Epithelial cell of esophagus (primary cell): ENCODE measurements at regions not wholly inside any gene's neighbourhood (a gene's known extent, or its start where the extent isn't known, plus 50 kb on each side); places are given as distances from the start of the nearest gene placed in this dataset.
"Not testable (repeated sequence)": the region's sequence is repeated elsewhere in the genome, so short reads cannot be mapped to it uniquely, and the experiment has no call there.

Experiments used
- DNase-seq: peaks from one replicate; pipeline ENCODE4 v3.0.0; 2010; ENCODE audit warnings: low read depth
- H3K4me3 ChIP-seq: 2 replicates; pipeline ENCODE4 v1.5.1; 2011; ENCODE audit warnings: mild to moderate bottlenecking, low read length, control low read depth
- TF ChIP-seq, protein P1 (sequence below): IDR thresholded peaks from 2 replicates; pipeline ENCODE4 v1.5.1; 2011; ENCODE audit warnings: low read depth, mild to moderate bottlenecking, low read length, control low read depth, inconsistent platforms; ENCODE audit not compliant: insufficient read depth; ENCODE audit errors: missing control alignments

DNA sequence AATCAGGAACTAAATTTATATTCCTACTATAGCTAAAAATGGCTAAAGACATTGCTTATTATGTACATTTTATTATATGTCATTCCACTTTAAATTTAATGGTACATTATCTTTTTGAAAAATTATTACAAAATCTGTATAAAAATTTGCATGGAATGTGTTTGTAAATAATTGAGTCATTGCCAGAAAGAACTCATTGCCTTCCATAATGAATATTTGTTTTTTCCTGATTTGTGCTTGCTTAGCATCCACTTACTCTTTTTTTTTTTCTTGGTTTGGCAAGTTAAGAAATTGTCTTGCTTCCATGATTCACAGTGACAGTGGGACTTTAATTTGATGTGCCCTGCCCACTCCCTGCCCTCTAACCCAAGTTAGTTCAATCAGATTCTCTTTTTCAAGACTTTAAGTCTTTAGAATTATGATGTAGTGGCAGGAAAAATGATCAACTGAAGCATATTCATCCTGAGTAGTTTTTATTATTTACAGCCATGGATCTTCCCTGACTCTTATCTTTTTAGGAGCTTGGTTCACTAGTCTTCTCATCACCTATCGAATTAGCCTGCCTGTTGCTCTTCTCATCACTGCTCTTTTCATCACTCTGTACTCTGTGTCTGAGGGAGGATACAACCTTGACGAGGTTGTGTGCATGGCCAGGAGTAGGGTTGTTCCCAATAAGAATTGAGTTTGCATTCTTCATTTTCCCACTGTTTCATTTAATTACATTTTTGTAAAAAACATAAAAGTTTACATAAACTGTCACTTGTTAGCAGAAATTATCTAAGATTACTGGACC is 442.0 kb downstream of the BTG1 start:
- H3K4me3 ChIP-seq: no peak overlapping the region
- no peak for DNase-seq
- TF ChIP-seq, protein P1, sequence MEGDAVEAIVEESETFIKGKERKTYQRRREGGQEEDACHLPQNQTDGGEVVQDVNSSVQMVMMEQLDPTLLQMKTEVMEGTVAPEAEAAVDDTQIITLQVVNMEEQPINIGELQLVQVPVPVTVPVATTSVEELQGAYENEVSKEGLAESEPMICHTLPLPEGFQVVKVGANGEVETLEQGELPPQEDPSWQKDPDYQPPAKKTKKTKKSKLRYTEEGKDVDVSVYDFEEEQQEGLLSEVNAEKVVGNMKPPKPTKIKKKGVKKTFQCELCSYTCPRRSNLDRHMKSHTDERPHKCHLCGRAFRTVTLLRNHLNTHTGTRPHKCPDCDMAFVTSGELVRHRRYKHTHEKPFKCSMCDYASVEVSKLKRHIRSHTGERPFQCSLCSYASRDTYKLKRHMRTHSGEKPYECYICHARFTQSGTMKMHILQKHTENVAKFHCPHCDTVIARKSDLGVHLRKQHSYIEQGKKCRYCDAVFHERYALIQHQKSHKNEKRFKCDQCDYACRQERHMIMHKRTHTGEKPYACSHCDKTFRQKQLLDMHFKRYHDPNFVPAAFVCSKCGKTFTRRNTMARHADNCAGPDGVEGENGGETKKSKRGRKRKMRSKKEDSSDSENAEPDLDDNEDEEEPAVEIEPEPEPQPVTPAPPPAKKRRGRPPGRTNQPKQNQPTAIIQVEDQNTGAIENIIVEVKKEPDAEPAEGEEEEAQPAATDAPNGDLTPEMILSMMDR: no peak

DNA sequence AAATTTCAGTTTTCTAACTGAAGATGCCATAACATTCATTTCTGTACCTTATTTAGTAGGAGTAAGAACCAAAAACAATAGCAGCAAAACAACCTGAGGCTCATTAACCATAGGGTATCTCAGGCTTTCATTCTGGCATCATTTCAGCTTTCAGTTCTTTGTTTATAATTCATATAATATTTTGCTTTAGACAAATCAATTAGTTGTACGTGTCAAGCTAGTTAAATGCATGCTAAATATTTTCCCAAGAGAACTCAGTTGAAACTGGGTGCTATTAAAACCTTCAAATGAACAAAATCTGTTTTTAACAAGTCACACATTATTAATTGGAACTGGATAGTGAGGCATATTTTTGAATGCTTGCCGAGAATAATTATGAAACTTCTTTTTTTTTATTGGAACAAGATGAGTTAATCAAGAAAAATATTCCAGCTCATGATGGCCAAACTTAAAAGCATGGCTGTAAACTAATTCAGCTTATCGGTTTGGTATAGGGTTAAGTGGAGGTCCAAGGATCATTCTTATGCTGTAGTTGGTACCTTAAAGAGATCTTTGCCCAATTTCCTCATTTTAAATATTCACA is 442.7 kb downstream of the BTG1 start:
- DNase-seq: no peak
- no peak overlapping the region for H3K4me3 ChIP-seq
- TF ChIP-seq, protein P1: no peak

DNA sequence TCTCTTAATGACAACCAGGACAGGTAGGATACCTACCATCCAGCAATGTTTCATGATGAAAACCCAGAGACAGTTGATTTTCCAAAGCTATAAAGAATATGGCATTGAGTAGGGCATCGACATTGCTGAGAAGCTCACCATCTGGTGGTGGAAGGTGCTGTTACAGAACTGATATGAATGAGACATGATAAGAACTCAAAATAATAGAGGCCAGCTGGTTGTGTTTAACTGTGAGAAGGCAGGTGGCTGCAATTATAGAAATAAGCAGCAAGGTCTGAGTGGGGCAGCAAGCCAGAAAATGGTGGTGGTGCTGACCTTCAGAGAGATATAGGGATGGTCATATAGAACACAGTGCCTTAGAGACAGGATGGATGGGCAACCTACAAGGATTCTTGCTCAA is 449.7 kb downstream of the BTG1 start:
- DNase-seq: no peak
- H3K4me3 ChIP-seq: no peak overlapping the region
- TF ChIP-seq, protein P1: peak; percentile 25

DNA sequence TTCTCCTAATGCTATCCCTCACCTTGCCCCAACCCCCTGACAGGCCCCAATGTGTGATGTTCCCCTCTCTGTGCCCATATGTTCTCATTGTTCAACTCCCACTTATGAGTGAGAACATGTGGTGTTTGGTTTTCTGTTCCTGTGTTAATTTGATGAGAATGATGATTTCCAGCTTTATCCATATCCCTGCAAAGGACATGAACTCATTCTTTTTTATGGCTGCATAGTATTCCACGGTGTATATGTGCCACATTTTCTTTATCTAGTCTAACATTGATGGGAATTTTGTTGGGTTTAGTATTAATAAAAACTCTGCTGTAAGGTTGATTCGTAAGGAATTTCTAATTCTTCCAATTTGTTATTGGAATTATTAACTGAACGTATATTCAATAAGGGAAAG is 450.2 kb downstream of the BTG1 start:
- DNase-seq: not testable (repeated sequence)

DNA sequence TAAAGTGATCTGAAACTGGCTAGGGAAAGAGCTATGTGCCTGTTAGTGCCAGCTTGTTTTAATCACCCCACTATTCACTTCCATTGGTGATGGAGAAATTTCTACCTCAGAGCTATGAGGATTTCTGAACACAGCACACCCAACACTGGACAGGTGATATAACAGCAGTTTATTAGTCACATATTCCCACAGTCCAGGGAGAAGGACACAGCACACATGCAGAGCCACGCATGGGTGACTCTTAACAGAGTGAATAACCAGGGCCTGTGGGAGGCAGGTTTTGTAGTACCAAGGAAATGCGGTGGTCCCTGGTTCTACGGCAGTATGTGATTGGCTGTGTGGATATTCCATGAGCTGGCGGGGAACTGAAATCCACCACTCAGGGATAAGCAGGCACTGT is 455.1 kb downstream of the BTG1 start:
- H3K4me3 ChIP-seq: no peak overlapping the region
- no peak for DNase-seq
- TF ChIP-seq, protein P1: no peak

More for the DNA sequence above, 450.2 kb downstream of the BTG1 start:
- H3K4me3 ChIP-seq: not testable (repeated sequence)

DNA sequence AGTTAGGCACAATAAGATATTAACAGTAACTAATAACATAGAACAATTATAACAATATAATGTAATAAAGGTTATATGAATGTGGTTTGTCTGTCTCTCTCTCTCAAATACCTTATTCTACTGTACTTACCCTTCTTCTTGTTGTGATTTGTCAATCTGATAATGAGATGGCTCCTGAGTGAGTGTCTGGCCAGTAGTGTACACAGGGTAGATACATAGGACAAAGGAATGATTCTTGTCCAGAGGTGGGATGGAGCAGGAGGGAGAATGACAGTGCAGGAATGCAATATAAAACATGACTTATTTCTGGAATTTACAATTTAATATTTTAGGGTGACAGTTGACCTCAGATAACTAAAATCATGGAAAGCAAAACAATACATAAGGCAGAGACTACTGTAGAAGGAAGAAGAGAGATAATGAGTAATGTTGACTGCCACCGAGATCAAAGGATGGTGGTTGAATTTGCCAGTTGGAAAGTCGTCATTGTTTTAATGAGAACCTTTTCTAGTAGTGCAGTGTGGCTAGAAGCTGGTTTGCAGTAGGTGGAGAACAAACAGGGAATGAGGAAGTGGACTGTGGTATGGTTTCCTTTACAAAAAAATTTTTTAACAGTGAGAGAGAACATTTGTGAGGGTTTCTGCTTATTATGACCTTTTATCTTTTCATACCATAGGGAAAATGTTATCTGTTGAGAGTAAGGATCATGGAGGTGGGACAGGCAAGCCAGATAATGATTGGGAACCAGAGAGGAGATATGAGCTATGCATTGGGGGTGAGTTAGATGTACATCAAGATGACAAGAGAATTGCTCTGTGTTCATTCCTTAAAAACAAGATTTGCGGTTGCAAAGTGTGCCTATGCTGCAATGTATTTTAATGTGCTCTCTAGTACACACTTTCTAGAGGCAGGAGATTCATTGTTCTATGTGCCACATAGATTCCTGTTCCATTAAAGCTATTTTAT is 458.3 kb downstream of the BTG1 start:
- no peak overlapping the region for H3K4me3 ChIP-seq
- DNase-seq: peak; percentile 24

More for the DNA sequence above, 458.3 kb downstream of the BTG1 start:
- TF ChIP-seq, protein P1: no peak
